Activated CD4-positive, alpha-beta memory T cell treated with anti-CD3 and anti-CD28 coated beads for 36 hours (primary cell): ENCODE measurements at regions not wholly inside any gene's neighbourhood (a gene's known extent, or its start where the extent isn't known, plus 50 kb on each side); places are given as distances from the start of the nearest gene placed in this dataset.
"Not testable (repeated sequence)": the region's sequence is repeated elsewhere in the genome, so short reads cannot be mapped to it uniquely, and the experiment has no call there.

Experiments used
- CTCF ChIA-PET: fragments of 350-600 bp; sonication (Branson Sonifier 250); formaldehyde crosslinking; loops from one replicate; lab custom pipeline; 2021; ENCODE audit warnings: antibody characterized with exemption, inconsistent platforms; lab: Charles Lee
- POLR2A ChIA-PET: fragments of 350-600 bp; sonication (Branson Sonifier 250); formaldehyde crosslinking; loops from one replicate; lab custom pipeline; 2021; ENCODE audit warnings: antibody characterized with exemption; lab: Charles Lee
- DNase-seq: peaks from one replicate; pipeline ENCODE4 v3.0.0-alpha.2; 2020
- H3K27ac Mint-ChIP-seq: one replicate; pipeline ENCODE4 v1.8.0; 2021; ENCODE audit warnings: mixed read lengths
- H3K27me3 Mint-ChIP-seq: one replicate; pipeline ENCODE4 v1.8.0; 2021; ENCODE audit warnings: mixed read lengths
- H3K36me3 Mint-ChIP-seq: one replicate; pipeline ENCODE4 v1.8.0; 2021; ENCODE audit warnings: mixed read lengths
- H3K4me1 Mint-ChIP-seq: one replicate; pipeline ENCODE4 v1.8.0; 2021; ENCODE audit warnings: low read depth, mixed read lengths
- H3K4me3 Mint-ChIP-seq: one replicate; pipeline ENCODE4 v1.8.0; 2021; ENCODE audit warnings: mild to moderate bottlenecking, mixed read lengths
- H3K9me3 Mint-ChIP-seq: one replicate; pipeline ENCODE4 v1.8.0; 2021; ENCODE audit warnings: mixed read lengths
- intact Hi-C: fragments of 100-400 bp; cut with micrococcal nuclease; formaldehyde crosslinking; loops from one replicate; pipeline ENCODE4 v1.15.1; 2023

GRCh38 chr4:18442957-18443356 is 421.4 kb upstream of the LCORL start:
- Mint-ChIP-seq H3K27ac (no peak overlapping the region), H3K36me3 (no peaks in the 10 kb centered on the region)
- POLR2A ChIA-PET, result no interaction called here

GRCh38 chr4:18441676-18442075 is 420.1 kb upstream of the LCORL start:
- intact Hi-C loops, result no loop called here
- Mint-ChIP-seq H3K27ac (no peak overlapping the region), H3K36me3 (no peaks in the 10 kb centered on the region), H3K9me3 (peaks cover 4% of the 10 kb centered on the region), H3K4me1 (no peaks in the 10 kb centered on the region), H3K4me3 (no peak overlapping the region), H3K27me3 (no peaks in the 10 kb centered on the region)
- POLR2A ChIA-PET, result no interaction called here
- CTCF ChIA-PET, result no interaction called here
- DNase-seq, result no peak

More at GRCh38 chr4:18442957-18443356, 421.4 kb upstream of the LCORL start:
- DNase-seq, result no peak
- Mint-ChIP-seq H3K27me3 (no peaks in the 10 kb centered on the region), H3K9me3 (peaks cover 4% of the 10 kb centered on the region), H3K4me1 (no peaks in the 10 kb centered on the region), H3K4me3 (no peak overlapping the region)
- CTCF ChIA-PET, result no interaction called here
- intact Hi-C loops, result no loop called here

GRCh38 chr4:18441203-18441590 is 419.6 kb upstream of the LCORL start:
- intact Hi-C loops, result no loop called here
- no peak overlapping the region for H3K4me3 Mint-ChIP-seq
- no peaks in the 10 kb centered on the region for H3K27me3 Mint-ChIP-seq
- CTCF ChIA-PET, result no interaction called here
- H3K36me3 Mint-ChIP-seq, result no peaks in the 10 kb centered on the region
- peaks cover 4% of the 10 kb centered on the region for H3K9me3 Mint-ChIP-seq
- no peak overlapping the region for H3K27ac Mint-ChIP-seq
- POLR2A ChIA-PET, result no interaction called here
- no peaks in the 10 kb centered on the region for H3K4me1 Mint-ChIP-seq
- no peak for DNase-seq

GRCh38 chr4:18440527-18441202 is 419.1 kb upstream of the LCORL start:
- CTCF ChIA-PET, result interaction anchor here (0.6 kb wide), 1 partner anchor 28 kb away, joined by 4 read pairs; no protein-coding TSS in a partner anchor
- H3K9me3 Mint-ChIP-seq, result peaks cover 4% of the 10 kb centered on the region

GRCh38 chr4:18439311-18439710 is 417.8 kb upstream of the LCORL start:
- no peaks in the 10 kb centered on the region for H3K9me3 Mint-ChIP-seq
- no peaks in the 10 kb centered on the region for H3K4me1 Mint-ChIP-seq
- H3K4me3 Mint-ChIP-seq, result no peak overlapping the region
- no peaks in the 10 kb centered on the region for H3K27me3 Mint-ChIP-seq
- no peak for DNase-seq
- H3K36me3 Mint-ChIP-seq, result no peaks in the 10 kb centered on the region
- POLR2A ChIA-PET, result no interaction called here
- intact Hi-C loops, result no loop called here
- CTCF ChIA-PET, result no interaction called here
- no peak overlapping the region for H3K27ac Mint-ChIP-seq

More at GRCh38 chr4:18440527-18441202, 419.1 kb upstream of the LCORL start:
- intact Hi-C loops, result no loop called here
- no peaks in the 10 kb centered on the region for H3K27me3 Mint-ChIP-seq
- POLR2A ChIA-PET, result no interaction called here
- no peaks in the 10 kb centered on the region for H3K4me1 Mint-ChIP-seq
- DNase-seq, result no peak
- no peaks in the 10 kb centered on the region for H3K36me3 Mint-ChIP-seq
- H3K27ac Mint-ChIP-seq, result no peak overlapping the region
- H3K4me3 Mint-ChIP-seq, result no peak overlapping the region

DNA sequence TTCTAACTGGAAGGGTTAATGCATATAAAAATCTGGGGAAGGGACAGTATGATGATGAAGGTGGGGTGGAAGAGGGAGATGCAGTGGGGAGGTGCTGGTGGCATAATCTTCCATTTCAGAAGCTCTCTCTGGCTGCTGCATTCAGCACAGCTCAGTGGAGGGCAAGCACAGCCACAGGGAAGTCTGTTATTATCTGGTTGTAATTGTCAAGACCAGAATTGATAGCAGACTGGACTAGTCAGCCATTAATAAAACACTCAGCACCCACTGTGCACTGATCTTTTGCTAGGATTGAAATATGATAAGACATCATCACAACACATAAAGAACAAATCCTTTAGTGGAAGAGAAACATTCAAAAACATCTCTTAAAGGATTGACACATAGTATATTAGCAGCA is 414.2 kb upstream of the LCORL start:
- H3K27me3 Mint-ChIP-seq, result no peaks in the 10 kb centered on the region
- H3K9me3 Mint-ChIP-seq, result no peaks in the 10 kb centered on the region
- no peak overlapping the region for H3K4me3 Mint-ChIP-seq
- no peak for DNase-seq
- ChIA-PET POLR2A (no interaction called here), CTCF (no interaction called here)
- H3K27ac Mint-ChIP-seq, result no peak overlapping the region
- intact Hi-C loops, result no loop called here
- no peaks in the 10 kb centered on the region for H3K36me3 Mint-ChIP-seq
- H3K4me1 Mint-ChIP-seq, result no peaks in the 10 kb centered on the region

DNA sequence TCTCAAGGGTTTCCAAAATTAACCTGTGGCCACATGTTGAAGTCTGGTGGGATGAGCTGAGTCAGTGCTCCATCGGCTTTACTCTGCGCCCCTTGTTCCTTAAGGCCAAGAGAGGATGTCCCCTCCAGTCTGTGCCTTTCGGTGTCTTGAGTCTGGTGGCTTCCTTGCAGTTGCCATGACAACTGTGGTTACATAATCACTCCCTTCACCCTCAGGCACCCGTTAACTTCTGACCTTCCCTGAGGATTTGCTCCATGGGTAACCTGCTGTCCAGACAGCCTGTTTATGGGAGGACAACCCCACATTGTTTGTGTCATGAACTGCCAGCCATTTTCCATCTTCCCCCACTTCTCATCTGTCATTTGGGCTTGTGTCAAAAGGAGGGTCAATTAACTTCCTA is 401.1 kb upstream of the LCORL start:
- no peaks in the 10 kb centered on the region for H3K4me1 Mint-ChIP-seq
- H3K9me3 Mint-ChIP-seq, result no peaks in the 10 kb centered on the region
- H3K36me3 Mint-ChIP-seq, result no peaks in the 10 kb centered on the region
- intact Hi-C loops, result no loop called here
- ChIA-PET POLR2A (no interaction called here), CTCF (no interaction called here)
- no peak overlapping the region for H3K27ac Mint-ChIP-seq
- H3K27me3 Mint-ChIP-seq, result no peaks in the 10 kb centered on the region
- no peak for DNase-seq
- H3K4me3 Mint-ChIP-seq, result no peak overlapping the region

DNA sequence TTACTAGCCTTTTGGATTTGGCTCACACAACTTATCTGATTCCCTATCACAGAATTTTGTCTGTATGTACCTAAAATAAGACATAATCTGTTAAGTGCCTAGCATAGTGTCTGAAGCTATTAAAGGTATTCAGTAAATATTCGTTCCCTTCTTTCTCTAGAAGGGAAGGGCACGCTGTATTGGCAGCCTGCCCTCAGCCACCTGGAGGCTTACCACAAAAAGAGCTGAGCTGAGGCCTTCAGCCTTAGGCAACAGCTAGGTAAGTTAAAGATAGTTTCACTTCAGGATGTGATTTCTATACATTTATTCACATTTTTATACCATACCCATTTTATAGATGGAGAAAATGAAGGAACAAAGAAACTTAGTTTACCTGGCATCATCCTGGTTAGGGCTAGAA is 400.0 kb upstream of the LCORL start:
- H3K27ac Mint-ChIP-seq, result no peak overlapping the region

DNA sequence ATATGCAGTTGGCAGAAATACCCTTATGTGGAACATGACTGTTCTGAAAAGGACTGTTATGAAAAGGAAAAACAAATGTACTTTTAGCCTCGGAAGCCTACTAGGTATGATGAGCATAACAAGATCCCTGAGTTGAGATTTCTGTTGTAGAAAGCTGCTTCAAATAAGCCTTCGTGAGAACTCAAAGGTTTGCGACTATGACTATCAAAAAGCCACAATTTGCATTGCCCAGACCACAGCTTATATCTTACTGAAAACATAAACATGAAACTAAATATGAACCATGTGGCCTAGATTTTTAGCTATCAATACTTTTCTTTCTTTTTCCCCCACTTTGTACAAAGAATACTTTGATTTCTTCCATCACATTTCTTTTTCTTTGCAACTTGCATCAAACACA is 398.2 kb upstream of the LCORL start:
- no peaks in the 10 kb centered on the region for H3K4me1 Mint-ChIP-seq
- no peak overlapping the region for H3K4me3 Mint-ChIP-seq
- DNase-seq, result no peak
- no peaks in the 10 kb centered on the region for H3K36me3 Mint-ChIP-seq
- H3K9me3 Mint-ChIP-seq, result no peaks in the 10 kb centered on the region
- ChIA-PET CTCF (no interaction called here), POLR2A (no interaction called here)
- H3K27ac Mint-ChIP-seq, result no peak overlapping the region
- H3K27me3 Mint-ChIP-seq, result peaks cover 2% of the 10 kb centered on the region
- intact Hi-C loops, result no loop called here

More for the DNA sequence above, 400.0 kb upstream of the LCORL start:
- Mint-ChIP-seq H3K27me3 (peaks cover 2% of the 10 kb centered on the region), H3K4me1 (no peaks in the 10 kb centered on the region), H3K4me3 (no peak overlapping the region), H3K9me3 (no peaks in the 10 kb centered on the region), H3K36me3 (no peaks in the 10 kb centered on the region)
- POLR2A ChIA-PET, result no interaction called here
- CTCF ChIA-PET, result no interaction called here
- no peak for DNase-seq
- intact Hi-C loops, result no loop called here

GRCh38 chr4:18418195-18418898 is 396.8 kb upstream of the LCORL start:
- H3K9me3 Mint-ChIP-seq, H3K27me3 Mint-ChIP-seq, H3K4me1 Mint-ChIP-seq, intact Hi-C loops, H3K36me3 Mint-ChIP-seq, H3K27ac Mint-ChIP-seq, DNase-seq, H3K4me3 Mint-ChIP-seq, POLR2A ChIA-PET: not testable (repeated sequence)
- CTCF ChIA-PET, result interaction anchor here (0.6 kb wide), 1 partner anchor 163 kb away, joined by 3 read pairs; no protein-coding TSS in a partner anchor

DNA sequence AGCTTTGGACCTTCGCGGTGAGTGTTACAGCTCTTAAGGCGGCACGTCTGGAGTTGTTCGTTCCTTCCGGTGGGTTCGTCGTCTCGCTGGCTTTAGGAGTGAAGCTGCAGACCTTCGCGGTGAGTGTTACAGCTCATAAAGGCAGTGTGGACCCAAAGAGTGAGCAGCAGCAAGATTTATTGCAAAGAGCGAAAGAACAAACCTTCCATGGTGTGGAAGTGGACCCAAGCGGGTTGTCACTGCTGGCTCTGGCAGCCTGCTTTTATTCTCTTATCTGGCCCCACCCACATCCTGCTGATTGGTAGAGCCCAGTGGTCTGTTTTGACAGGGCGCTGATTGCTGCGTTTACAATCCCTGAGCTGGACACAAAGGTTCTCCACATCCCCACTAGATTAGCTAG is 396.1 kb upstream of the LCORL start:
- intact Hi-C loops, H3K36me3 Mint-ChIP-seq, H3K9me3 Mint-ChIP-seq, H3K4me3 Mint-ChIP-seq, H3K27me3 Mint-ChIP-seq, H3K27ac Mint-ChIP-seq, DNase-seq, POLR2A ChIA-PET, H3K4me1 Mint-ChIP-seq, CTCF ChIA-PET: not testable (repeated sequence)

GRCh38 chr4:18406264-18406663 is 384.7 kb upstream of the LCORL start:
- Mint-ChIP-seq H3K27me3 (no peaks in the 10 kb centered on the region), H3K36me3 (no peaks in the 10 kb centered on the region), H3K4me3 (no peak overlapping the region), H3K4me1 (no peaks in the 10 kb centered on the region), H3K9me3 (no peaks in the 10 kb centered on the region), H3K27ac (no peak overlapping the region)
- DNase-seq, result no peak
- POLR2A ChIA-PET, result no interaction called here
- CTCF ChIA-PET, result no interaction called here
- intact Hi-C loops, result no loop called here

DNA sequence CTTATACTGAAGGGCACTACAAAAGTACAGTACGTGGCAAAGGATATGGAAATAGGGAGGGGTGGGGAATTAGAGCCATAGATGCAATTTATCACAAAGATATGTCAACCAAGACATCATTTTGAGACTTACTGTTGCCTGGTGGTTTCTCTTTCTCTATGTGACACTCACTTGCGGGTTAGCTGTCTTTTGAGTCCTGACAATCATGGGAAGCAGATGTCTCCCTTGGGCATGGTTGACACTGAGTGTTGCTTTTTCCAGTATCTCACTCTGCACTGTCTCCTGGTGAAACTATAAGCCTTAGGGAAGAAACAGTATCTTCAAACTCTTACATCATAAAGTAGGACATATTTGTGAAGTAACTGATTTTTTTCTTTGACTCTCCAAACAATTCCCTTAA is 383.5 kb upstream of the LCORL start:
- Mint-ChIP-seq H3K27me3 (no peaks in the 10 kb centered on the region), H3K4me1 (no peaks in the 10 kb centered on the region), H3K27ac (no peak overlapping the region), H3K4me3 (no peak overlapping the region), H3K9me3 (no peaks in the 10 kb centered on the region), H3K36me3 (no peaks in the 10 kb centered on the region)
- ChIA-PET CTCF (no interaction called here), POLR2A (no interaction called here)
- intact Hi-C loops, result no loop called here
- DNase-seq, result no peak
